GM18861 (cell line): ENCODE measurements at regions not wholly inside any gene's neighbourhood (a gene's known extent, or its start where the extent isn't known, plus 50 kb on each side); places are given as distances from the start of the nearest gene placed in this dataset.
"Not testable (repeated sequence)": the region's sequence is repeated elsewhere in the genome, so short reads cannot be mapped to it uniquely, and the experiment has no call there.

Source experiments
- ATAC-seq: cut with Tn5 transposase; IDR thresholded peaks from one replicate; pipeline ENCODE4 v1.9.1; 2021; ENCODE audit not compliant: unreplicated experiment

DNA sequence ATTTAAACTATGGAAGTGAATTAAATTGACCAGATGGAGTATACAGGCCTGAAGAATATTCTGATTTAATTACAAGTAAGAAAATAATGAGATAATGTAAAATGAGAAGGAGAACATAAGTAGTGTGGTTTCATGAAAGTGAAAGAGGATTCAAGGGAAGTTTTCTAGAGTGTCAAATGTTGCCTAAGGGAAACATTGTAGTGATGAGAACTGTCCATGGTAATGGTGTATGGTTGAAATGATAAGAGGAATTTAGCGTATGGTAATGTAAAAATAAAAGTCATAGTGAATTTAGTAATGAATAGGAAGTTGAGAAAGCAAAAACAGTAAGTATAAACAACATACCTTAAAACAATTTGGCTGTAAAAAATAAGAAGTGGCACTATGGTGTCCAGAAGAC, 1954.6 kb upstream of the FLRT2 start:
- ATAC-seq, result no peak

DNA sequence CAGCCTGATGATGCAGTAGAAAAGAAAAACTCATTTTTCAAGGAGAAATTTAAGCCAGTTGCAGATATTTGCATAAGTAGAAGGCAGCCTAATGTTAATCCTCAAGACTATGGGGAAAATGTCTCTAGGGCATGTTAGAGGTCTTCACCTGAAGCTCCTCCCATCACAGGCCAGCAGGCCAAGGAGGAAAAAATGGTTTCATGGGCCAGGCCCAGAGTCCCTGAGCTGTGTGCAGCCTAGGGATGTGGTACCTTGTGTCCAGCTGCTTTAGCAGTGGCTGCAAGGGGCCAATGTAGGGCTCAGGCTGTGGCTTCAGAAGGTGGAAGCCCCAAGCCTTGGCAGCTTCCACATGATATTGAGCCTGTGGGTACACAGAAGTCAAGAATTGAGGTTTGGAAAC, 1946.7 kb upstream of the FLRT2 start:
- ATAC-seq, result no peak

DNA sequence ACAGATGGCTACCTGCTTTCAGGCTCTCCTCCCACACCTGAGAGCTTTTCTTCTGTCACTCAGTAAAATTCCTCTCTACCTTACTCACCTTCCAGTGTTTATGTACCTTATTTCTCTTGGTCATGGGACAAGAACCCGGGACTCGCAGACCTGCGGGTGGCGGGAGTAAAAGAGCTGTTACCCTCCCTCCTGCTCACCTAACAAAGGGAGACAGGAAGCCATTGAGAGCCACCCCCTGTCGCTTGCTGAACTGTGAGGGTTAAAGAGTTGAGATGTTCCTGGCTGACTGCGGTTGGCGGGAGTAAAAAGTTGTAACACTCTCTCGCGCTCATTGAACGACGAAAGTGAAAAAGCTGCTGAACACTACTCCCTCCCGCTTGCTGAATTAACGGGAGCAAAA, 1935.1 kb upstream of the FLRT2 start:
- no peak for ATAC-seq

DNA sequence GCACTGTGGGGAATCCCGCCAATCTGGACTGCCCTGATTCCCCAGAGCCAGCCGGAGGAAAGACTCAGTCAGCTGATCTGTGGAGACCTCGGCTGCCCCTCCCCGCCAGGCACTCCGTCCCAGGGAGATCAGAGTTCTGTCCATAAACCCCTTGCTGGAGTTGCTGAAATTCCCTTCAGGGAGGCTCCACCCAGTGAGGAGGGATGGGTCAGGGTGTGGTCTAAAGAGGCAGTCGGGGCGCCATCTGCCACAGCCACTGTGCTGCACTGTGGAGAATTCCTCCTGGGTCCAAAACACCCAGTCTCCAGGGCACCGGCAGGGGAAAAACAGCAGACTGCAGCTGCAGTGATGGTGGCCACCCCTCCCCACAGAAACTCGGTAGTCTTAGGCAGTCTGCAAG, 1922.3 kb upstream of the FLRT2 start:
- ATAC-seq, result no peak

DNA sequence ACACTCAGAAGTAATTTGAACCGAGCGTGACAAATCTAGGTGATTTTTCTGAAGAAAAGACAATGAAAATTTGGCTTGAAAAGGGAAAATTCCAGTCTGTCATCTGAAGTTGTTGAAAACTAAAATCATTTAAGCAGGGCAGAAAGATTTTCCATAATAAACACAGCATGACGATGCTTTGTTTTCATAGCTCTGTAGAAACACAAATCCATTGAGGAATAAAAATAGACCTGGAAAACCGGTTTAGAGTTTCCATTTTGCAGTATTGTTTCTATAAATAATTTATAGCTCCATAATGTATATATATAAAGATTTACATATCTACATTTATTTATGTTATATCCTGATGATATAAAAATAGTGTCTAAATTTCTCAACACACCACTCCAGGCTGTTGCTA, 1918.5 kb upstream of the FLRT2 start:
- ATAC-seq, result no peak

DNA sequence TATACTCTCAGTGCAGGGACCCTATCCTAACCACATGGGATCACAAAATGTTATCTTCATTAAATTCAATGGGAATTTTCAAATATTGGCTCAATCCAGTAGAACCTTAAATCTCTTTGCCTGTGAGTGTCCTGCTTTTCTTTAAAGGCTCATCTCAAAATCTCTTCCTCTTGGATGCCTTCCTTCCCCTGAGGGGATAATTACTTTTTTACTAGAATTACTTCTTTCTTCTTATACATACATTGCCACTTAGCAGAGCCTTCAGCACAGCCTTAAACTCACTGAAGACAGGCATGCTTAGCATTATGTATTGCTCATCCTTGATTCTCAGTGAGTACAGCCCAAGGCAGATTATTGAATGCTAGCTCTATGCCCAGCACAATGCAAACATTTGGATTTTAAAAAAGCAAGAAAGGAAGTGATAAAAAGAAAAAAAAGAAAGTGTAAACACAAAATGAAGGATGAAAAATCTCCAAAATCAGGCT, 1918.0 kb upstream of the FLRT2 start:
- ATAC-seq, result no peak

DNA sequence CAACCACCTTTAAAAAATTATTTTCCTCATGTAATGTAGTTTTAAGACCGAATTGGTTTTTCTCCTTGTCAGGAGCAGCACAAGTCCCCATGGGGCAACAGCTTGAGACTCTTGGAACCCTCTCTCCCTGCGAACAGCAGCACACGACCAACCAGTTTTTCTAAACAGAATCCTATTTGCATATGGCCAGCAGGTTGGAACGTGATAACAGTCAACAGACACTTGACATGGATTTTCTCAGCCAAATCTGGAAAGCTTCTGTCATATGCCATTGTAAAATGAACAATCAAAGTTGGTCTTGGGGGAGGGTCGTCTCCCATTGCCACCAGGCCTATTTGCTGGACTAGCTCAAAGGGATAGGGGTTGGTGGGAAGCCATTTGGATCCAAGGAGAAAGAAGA, 1915.0 kb upstream of the FLRT2 start:
- ATAC-seq, result no peak

DNA sequence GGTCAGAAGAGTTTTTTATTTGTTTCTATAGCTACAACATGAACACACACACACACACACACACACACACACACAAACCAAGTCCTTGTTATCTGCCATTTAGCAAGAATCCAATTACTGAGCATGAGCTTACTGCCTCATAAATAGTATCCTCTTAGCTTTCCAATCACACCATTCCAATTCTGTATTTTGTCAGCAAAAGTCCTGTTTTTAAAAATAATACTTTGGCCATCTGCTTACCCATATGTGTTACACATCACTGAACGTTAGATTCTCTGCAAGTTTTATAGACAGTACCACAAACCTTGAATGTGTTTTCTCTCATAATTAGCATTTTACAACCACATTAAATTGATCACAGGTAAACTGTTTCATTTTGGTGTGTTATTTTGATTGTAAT, 1905.4 kb upstream of the FLRT2 start:
- no peak for ATAC-seq

DNA sequence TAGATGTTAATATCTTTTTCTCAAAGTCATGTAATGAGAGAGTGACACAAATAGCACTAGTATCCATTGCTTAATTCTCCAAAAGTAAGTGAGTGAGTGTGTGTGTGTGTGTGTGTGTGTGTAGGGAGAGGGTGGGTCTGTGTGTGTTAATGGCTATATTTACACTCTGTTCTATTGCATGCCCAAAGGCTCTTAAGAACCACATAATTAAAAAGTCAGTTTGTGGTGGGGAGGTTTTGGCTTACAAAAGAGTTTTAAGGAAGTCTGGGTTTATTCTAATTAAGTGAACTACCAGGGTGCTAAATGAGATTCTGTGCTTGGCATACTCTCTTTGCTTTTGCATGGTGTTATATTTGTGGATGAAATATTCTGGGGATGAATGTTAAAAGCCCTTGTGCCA, 1897.6 kb upstream of the FLRT2 start:
- ATAC-seq, result no peak

DNA sequence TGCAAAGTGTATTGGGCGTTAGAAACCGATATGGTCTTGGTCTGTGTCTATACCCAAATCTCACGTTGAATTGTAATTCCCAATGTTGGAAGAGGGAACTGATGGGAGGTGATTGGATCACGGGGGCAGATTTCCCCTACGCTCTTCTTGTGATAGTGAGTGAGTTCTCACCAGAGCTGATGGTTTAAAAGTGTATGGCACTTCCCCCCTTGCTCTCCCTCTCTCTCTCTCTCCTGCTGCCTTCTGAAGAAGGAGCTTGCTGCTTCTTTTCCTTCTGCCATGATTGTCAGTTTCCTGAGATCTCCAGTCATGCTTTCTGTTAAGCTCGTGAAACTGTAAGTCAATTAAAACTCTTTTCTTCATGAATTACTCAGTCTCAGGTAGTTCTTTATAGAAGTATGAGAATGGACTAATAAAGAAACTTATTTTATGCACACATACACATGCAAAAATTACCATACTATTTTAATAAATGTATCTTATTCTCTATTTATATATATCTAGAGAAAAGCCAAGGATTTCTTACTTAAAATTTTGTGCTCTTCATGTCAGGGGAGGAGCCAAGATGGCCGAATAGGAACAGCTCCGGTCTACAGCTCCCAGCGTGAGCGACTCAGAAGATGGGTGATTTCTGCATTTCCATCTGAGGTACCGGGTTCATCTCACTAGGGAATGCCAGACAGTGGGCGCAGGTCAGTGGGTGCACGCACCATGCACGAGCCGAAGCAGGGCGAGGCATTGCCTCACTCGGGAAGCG, 1891.0 kb upstream of the FLRT2 start:
- no peak for ATAC-seq

DNA sequence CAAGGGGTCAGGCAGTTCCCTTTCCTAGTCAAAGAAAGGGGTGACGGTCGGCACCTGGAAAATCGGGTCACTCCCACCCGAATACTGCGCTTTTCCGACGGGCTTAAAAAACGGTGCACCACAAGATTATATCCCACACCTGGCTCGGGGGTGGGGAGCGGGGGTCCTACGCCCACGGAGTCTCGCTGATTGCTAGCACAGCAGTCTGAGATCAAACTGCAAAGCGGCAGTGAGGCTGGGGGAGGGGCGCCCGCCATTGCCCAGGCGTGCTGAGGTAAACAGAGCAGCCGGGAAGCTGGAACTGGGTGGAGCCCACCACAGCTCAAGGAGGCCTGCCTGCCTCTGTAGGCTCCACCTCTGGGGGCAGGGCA, 1890.5 kb upstream of the FLRT2 start:
- ATAC-seq, result not testable (repeated sequence)

DNA sequence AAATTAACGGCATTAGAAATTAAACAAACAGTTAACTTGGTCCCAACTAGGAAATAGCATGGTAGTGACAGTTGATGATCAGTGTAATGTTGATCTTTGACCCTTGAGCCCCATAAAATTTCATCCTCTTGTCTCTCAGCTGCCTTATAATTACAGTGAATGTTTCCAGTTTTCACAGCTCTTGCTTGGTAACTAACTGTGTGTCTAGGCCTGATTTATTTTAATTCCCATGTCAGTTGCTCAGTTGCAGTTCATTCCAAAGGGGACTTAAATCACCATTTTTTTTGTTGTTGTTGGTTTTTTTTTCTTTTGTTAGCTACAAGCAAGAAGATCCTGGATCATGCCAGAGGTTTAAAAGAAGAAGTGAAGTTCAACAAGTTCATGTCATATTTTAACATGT, 1883.7 kb upstream of the FLRT2 start:
- ATAC-seq, result no peak

DNA sequence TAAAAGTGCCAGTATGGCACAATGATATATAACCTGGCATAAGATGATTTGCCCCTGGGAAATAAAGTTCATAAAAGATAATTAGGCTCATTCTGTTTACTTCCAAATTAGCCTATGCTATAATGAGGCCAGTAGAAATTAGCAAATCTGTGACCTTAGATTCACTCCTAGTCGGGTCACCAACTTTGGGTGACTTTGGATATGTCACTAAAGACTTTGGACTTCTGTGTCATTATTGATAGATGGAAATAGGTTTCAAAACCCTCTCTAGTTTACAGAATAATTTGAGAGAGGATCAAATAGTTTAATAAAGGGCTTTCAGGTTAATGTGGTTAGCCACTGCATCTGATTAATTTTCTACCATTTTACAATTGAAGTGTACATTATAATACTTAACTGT, 1869.3 kb upstream of the FLRT2 start:
- ATAC-seq, result no peak

DNA sequence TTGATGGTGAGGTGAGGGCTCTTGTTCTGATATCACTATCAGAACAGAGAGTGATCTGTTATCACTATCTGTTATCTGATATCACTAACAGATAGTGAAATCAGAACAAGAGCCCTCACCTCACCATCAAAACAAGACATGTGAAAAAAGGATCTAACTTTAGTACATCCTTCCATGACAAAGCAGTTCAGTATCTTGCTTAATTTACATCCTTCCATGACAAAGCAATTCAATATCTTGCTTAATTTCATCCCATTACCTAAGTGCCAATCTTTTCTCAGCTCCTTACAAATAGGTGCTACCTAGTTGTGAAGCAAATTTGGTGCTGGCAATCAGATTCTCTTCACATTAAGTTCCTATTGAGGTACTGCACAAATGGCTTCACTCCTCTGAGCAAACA, 1865.6 kb upstream of the FLRT2 start:
- no peak for ATAC-seq

DNA sequence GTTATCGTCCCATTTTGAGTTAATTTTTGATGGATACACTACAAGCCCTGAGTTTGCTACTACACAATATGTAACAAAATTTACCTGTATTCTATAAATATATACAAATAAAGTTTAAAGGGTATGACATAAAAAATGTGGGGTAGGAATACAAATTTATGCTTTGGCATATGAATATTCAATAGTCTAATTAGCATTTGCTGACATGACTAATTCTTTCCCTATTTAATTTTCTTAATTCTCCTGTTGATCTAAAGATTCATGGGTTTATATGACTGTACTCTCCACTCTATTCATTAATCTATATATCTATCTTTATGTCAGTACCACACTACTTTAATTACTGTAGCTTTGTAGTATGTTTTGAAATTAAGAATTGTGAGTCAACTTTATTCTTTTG, 1840.7 kb upstream of the FLRT2 start:
- no peak for ATAC-seq

DNA sequence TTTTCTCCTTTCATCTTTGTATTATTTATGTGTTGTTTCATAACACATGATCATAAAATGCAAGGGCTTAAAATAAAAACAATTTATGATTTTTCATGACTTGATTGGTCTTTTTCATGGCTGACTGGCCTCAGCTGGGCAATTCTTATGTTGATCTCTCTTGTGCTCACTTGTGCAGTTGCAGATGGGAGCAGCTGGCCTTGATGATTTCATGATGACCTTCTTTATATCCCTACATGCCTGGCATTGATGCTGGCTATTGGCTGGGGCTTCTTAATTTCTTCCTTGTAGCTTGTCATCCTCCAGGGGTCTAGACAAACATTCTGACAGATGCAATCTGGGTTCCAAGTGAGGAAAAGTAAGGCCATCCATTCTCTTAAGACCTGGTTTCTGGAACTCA, 1832.8 kb upstream of the FLRT2 start:
- ATAC-seq, result no peak

DNA sequence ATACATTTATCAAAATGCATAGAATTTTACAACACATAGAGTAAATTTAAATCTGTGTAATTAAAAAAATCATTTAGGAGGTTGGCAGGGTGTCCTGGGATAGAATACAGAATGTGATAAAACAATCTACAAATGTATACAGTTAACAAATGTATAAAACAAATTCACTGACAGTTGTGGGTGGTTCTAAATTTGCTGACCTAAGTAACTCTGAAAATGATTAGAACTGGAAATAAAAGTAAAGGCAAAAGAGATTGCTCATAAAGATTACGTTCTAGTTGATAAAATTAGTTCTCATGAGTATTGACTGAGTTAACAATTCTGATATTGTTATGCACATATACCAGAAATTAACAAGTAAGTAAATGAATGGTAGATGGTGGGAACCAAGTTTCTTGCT, 1827.3 kb upstream of the FLRT2 start:
- ATAC-seq, result no peak

DNA sequence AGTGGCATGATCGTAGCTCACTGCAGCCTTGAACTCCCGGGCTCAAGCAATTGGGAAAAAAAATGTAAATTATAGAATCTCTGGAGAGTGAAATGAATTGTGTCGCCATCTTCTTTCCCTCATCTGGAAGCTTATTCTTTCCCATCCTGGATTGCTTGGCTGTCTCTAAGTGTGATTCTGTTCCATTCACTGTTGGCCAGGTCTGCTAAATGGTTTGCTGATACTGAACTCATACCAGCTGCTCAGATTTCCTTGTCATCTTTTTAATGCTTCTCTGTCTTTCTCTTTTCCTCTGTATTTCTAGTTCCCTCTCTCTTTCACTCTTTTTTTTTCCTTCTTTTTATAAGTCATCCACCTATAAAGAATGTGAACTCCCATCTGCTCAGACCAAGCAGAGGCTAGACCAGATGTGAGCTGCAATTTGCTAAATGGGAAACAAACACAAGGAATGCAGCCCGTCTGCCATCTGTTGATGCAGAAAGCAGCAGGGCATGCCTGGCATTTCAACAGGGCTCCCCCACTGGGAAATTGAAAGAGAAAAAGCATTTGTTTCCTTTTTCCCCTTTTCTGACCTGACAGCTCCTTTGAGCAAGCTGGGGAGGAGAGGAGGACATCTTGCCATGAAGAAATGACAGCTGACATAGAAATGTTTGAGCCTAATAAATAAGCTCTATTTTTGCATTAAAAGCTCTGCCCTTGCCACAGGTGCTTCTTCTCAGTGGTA, 1823.6 kb upstream of the FLRT2 start:
- no peak for ATAC-seq

DNA sequence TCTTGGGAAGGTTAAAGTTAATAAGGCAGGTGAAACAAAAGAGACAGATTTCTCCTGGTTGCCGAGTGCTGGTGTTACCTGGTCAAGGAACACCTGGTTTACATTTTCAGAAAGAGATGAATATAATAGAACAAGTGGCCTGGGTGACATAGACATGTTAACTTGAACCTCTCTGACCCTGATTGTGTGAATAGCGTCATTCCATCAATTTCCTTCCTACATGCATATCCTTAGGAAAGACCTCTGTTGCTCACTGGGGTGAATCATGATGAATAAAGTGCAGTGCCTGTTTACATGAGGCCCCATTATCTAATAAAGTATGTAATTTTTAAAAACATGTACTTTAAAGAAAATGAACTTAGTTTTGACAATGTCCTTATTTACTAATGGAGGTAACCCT, 1822.9 kb upstream of the FLRT2 start:
- no peak for ATAC-seq

DNA sequence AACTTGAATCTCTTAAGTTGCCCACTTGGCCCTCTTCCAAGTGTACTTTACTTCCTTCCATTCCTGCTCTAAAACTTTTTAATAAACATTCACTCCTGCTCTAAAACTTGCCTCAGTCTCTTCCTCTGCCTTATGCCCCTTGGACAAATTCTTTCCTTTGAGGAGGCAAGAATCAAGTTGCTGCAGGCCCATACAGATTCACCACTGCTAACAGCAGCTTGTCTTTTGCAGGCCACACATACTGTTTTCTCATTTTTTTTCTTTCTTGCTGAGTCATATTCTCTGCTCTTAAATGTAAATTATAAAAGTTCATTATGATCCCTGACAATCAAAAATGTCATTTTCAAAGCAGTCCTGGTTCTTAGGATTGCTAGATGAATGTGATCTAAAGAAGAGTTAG, 1820.8 kb upstream of the FLRT2 start:
- ATAC-seq, result no peak

DNA sequence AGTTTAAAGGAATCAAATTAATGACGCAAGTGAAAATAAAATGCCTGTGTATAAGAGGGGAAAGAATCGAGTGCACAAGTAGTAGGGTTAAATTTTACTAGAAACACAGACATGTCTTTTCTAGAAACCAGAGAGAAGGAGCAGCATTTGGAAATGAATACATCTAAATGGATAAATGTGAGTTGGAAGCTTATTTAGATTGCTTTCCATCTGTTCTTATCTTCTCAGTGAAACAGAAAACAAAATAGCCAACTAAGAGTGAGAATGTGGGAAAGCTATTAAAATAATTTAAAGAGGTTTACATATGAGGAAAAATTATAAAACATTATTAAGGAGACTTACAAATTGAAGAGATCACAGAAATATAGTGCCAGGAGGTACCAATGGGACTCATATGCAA, 1818.9 kb upstream of the FLRT2 start:
- ATAC-seq, result no peak

DNA sequence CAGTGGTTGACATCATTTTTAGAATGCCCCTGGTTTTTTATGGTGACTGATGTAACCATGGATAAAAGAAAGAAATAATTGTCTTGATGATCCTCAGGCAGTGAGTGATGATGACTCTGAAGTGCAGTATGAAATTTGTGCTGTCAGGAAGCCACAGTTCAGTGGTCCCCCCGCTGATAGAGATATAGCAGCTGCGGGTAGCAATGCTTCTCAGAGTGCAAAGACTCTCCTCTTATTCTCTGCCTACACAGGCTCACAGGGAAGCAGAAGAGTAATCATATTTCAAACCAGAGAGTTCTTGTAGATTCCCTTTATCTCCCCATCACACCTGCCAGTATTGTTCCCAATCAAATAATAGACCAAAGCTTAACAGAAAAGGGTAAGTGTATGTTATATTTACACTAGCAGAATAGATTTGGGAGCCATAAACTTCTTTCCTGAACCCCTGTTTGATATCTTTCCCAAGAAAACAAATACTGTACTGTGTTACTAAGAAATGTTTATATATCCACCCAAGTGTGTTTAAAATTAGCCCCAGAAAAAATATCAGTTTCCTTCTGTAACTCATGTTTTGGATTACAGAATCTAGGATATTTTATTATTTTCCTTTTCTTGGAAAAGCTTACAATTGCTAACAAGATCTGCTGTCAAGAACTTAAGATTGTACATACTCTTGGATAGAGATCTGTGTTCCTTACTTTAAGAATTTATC, 1817.4 kb upstream of the FLRT2 start:
- ATAC-seq, result no peak
